HEK293T (cell line): ENCODE measurements at regions not wholly inside any gene's neighbourhood (a gene's known extent, or its start where the extent isn't known, plus 50 kb on each side); places are given as distances from the start of the nearest gene placed in this dataset.
A peak's percentile ranks its signal among the peaks of the same experiment; 100 is the strongest.

Source experiments
- CTCF ChIA-PET: fragments of 350-600 bp; formaldehyde crosslinking; extraction: SDS; loops from one replicate; lab custom pipeline; 2021; ENCODE audit warnings: antibody characterized with exemption, inconsistent platforms; lab: Yijun Ruan, JAX
- POLR2A ChIA-PET: fragments of 350-600 bp; formaldehyde crosslinking; extraction: SDS; loops from one replicate; lab custom pipeline; 2020; ENCODE audit warnings: antibody characterized with exemption, inconsistent platforms; lab: Yijun Ruan, JAX
- DNase-seq: peaks from one replicate; pipeline ENCODE4 v3.0.0; 2012; ENCODE audit warnings: mixed read lengths; ENCODE audit errors: extremely low spot score
- ARNT ChIP-seq: fragments of 450-650 bp; IDR thresholded peaks from 2 replicates; pipeline ENCODE4 v1.6.1; 2017; ENCODE audit warnings: mild to moderate bottlenecking
- BHLHE40 ChIP-seq: fragments of 450-650 bp; IDR thresholded peaks from 2 replicates; pipeline ENCODE4 v1.6.1; 2016; ENCODE audit warnings: mild to moderate bottlenecking, moderate library complexity, borderline replicate concordance
- CTBP1 ChIP-seq: fragments of 450-650 bp; IDR thresholded peaks from 2 replicates; pipeline ENCODE4 v1.6.1; 2016; ENCODE audit warnings: borderline replicate concordance
- ELF4 ChIP-seq: fragments of 450-650 bp; IDR thresholded peaks from 2 replicates; pipeline ENCODE4 v1.6.1; 2017; ENCODE audit warnings: antibody characterized with exemption
- FOXA1 ChIP-seq: fragments of 450-650 bp; IDR thresholded peaks from 2 replicates; pipeline ENCODE4 v1.6.1; 2016; ENCODE audit warnings: mild to moderate bottlenecking
- FOXK2 ChIP-seq: fragments of 450-650 bp; IDR thresholded peaks from 2 replicates; pipeline ENCODE4 v1.6.1; 2016; ENCODE audit warnings: mild to moderate bottlenecking
- FOXM1 ChIP-seq: fragments of 450-650 bp; IDR thresholded peaks from 2 replicates; pipeline ENCODE4 v1.6.1; 2017; ENCODE audit warnings: mild to moderate bottlenecking, borderline replicate concordance
- HDGF ChIP-seq: fragments of 450-650 bp; IDR thresholded peaks from 2 replicates; pipeline ENCODE4 v1.6.1; 2017; ENCODE audit warnings: antibody characterized with exemption, borderline replicate concordance
- L3MBTL2 ChIP-seq: fragments of 450-650 bp; conservative IDR thresholded peaks from 2 replicates; pipeline ENCODE4 v1.6.1; 2016; ENCODE audit warnings: mild to moderate bottlenecking
- LEF1 ChIP-seq: fragments of 450-650 bp; IDR thresholded peaks from 2 replicates; pipeline ENCODE4 v1.6.1; 2017; ENCODE audit warnings: mild to moderate bottlenecking, borderline replicate concordance
- NFRKB ChIP-seq: fragments of 450-650 bp; IDR thresholded peaks from 2 replicates; pipeline ENCODE4 v1.6.1; 2016; ENCODE audit warnings: mild to moderate bottlenecking, moderate library complexity
- PKNOX1 ChIP-seq: fragments of 450-650 bp; IDR thresholded peaks from 2 replicates; pipeline ENCODE4 v1.6.1; 2016
- SP1 ChIP-seq: fragments of 450-650 bp; IDR thresholded peaks from 2 replicates; pipeline ENCODE4 v1.6.1; 2017
- SUZ12 ChIP-seq: fragments of 450-650 bp; IDR thresholded peaks from 2 replicates; pipeline ENCODE4 v1.6.1; 2016; ENCODE audit warnings: mild to moderate bottlenecking
- TARDBP ChIP-seq: fragments of 450-650 bp; IDR thresholded peaks from 2 replicates; pipeline ENCODE4 v1.6.1; 2016
- ZNF384 ChIP-seq: fragments of 450-650 bp; IDR thresholded peaks from 2 replicates; pipeline ENCODE4 v1.6.1; 2016

GRCh38 chr17:51454456-51454978 is 194.2 kb downstream of the UTP18 start:
- POLR2A ChIA-PET: no interaction called here
- no peak for DNase-seq
- TF ChIP-seq PKNOX1: no peak
- TF ChIP-seq NFRKB: no peak
- TF ChIP-seq FOXK2: no peak
- TF ChIP-seq BHLHE40: no peak
- TF ChIP-seq TARDBP: no peak
- no peak for TF ChIP-seq LEF1
- TF ChIP-seq ZNF384: no peak
- TF ChIP-seq CTBP1: no peak
- no peak for TF ChIP-seq SUZ12
- CTCF ChIA-PET: interaction anchor here (1.7 kb wide), 1 partner anchor 19 kb away, joined by 4 read pairs; no protein-coding TSS in a partner anchor

GRCh38 chr17:51455211-51455610 is 194.9 kb downstream of the UTP18 start:
- CTCF ChIA-PET: interaction anchor here (0.6 to 1.4 kb wide), 4 partner anchors 15 to 32 kb away, joined by 3 to 5 read pairs (median 4); no protein-coding TSS in a partner anchor
- TF ChIP-seq FOXA1 (no peak), FOXM1 (no peak), ELF4 (no peak), LEF1 (no peak), BHLHE40 (no peak), HDGF (no peak), SP1 (no peak), SUZ12 (no peak), L3MBTL2 (no peak), ARNT (no peak), NFRKB (no peak), CTBP1 (no peak)
- POLR2A ChIA-PET: no interaction called here
- DNase-seq: no peak

- POLR2A ChIA-PET: no interaction called here
- CTCF ChIA-PET: interaction anchor here (0.6 to 1.4 kb wide), 4 partner anchors 20 to 76 kb away, joined by 4 to 5 read pairs (median 4); no protein-coding TSS in a partner anchor
Observed at GRCh38 chr17:51455931-51456330, 195.6 kb downstream of the UTP18 start.

GRCh38 chr17:51456942-51457341 is 196.6 kb downstream of the UTP18 start:
- ChIA-PET POLR2A (no interaction called here), CTCF (interaction anchor here (1.0 kb wide), 1 partner anchor 21 kb away, joined by 7 read pairs; no protein-coding TSS in a partner anchor)
- TF ChIP-seq PKNOX1 (peak; percentile 26; the same call in 1 of the 2 replicates), CTBP1 (no peak)
- DNase-seq: no peak

More at GRCh38 chr17:51455931-51456330, 195.6 kb downstream of the UTP18 start:
- TF ChIP-seq FOXM1: no peak
- no peak for TF ChIP-seq LEF1
- no peak for TF ChIP-seq FOXA1
- TF ChIP-seq BHLHE40: no peak
- TF ChIP-seq HDGF: no peak
- TF ChIP-seq SP1: no peak
- TF ChIP-seq ZNF384: no peak
- TF ChIP-seq PKNOX1: no peak
- TF ChIP-seq SUZ12: no peak
- TF ChIP-seq ELF4: no peak
- TF ChIP-seq FOXK2: no peak
- DNase-seq: no peak

GRCh38 chr17:51461578-51462004 is 201.2 kb downstream of the UTP18 start:
- POLR2A ChIA-PET: no interaction called here
- TF ChIP-seq BHLHE40: no peak
- TF ChIP-seq ARNT: no peak
- no peak for TF ChIP-seq NFRKB
- TF ChIP-seq FOXK2: no peak
- no peak for TF ChIP-seq PKNOX1
- TF ChIP-seq L3MBTL2: no peak
- TF ChIP-seq SP1: no peak
- TF ChIP-seq FOXA1: no peak
- no peak for TF ChIP-seq HDGF
- TF ChIP-seq ZNF384: no peak
- TF ChIP-seq CTBP1: no peak
- TF ChIP-seq ELF4: no peak
- TF ChIP-seq SUZ12: no peak
- TF ChIP-seq FOXM1: no peak
- no peak for TF ChIP-seq TARDBP
- TF ChIP-seq LEF1: no peak
- CTCF ChIA-PET: interaction anchor here (0.5 to 1.6 kb wide), 13 partner anchors 8 to 116 kb away, joined by 3 to 7 read pairs (median 3); no protein-coding TSS in a partner anchor
- peak; percentile 82 for DNase-seq

- CTCF ChIA-PET: no interaction called here
- DNase-seq: no peak
- POLR2A ChIA-PET: no interaction called here
- TF ChIP-seq ELF4 (no peak), L3MBTL2 (no peak), TARDBP (no peak), NFRKB (no peak), FOXM1 (no peak), SP1 (no peak), LEF1 (no peak), FOXA1 (no peak), PKNOX1 (no peak), HDGF (no peak), BHLHE40 (no peak), SUZ12 (no peak), ARNT (no peak), ZNF384 (no peak), CTBP1 (no peak), FOXK2 (no peak)
Observed at GRCh38 chr17:51463353-51463752, 203.0 kb downstream of the UTP18 start.
